Endothelial cell of umbilical vein (primary cell): ENCODE measurements at regions not wholly inside any gene's neighbourhood (a gene's known extent, or its start where the extent isn't known, plus 50 kb on each side); places are given as distances from the start of the nearest gene placed in this dataset.

ENCODE experiments used
- BruUV-seq: library from RNA; stranded (reverse); fragments of 400-500 nt; replicated peaks from 2 replicates; lab custom pipeline; 2021; lab: Mats Ljungman, UMichigan
- CTCF ChIA-PET: fragments of 300-600, 350-600 bp; sonication (Branson Sonifier 250); formaldehyde crosslinking; loops from one replicate; lab custom pipeline; 2021; ENCODE audit warnings: antibody characterized with exemption, inconsistent platforms; lab: Charles Lee
- POLR2A ChIA-PET: fragments of 300-600, 350-600 bp; sonication (Branson Sonifier 250); formaldehyde crosslinking; loops from one replicate; lab custom pipeline; 2021; ENCODE audit warnings: antibody characterized with exemption, inconsistent platforms; lab: Charles Lee
- DNase-seq: peaks from one replicate; pipeline ENCODE4 v3.0.0-alpha.2; 2011; ENCODE audit warnings: low read depth, low spot score
- FAIRE-seq: peaks from 2 replicates; lab custom pipeline; 2011; peaks lifted over from hg19 to GRCh38; lab: Jason Lieb, UNC
- H2AFZ ChIP-seq: 2 replicates; pipeline ENCODE4 v1.6.0; 2012; ENCODE audit warnings: low read depth, low read length, control low read depth, inconsistent platforms
- H3K27ac ChIP-seq: 2 replicates; pipeline ENCODE4 v1.5.1; 2011; ENCODE audit warnings: low read depth, mild to moderate bottlenecking, control low read depth, low read length, moderate library complexity; ENCODE audit not compliant: insufficient read depth
- H3K27me3 ChIP-seq, 2 experiments: 2 replicates each; pipeline versions ENCODE4 v1.6.0 to v1.6.1; 2011; ENCODE audit warnings: low read length in 2 of 2, mixed read lengths in 1 of 2; ENCODE audit not compliant: control insufficient read depth in 2 of 2, insufficient read depth in 2 of 2
- H3K36me3 ChIP-seq, 2 experiments: 2 replicates in 1 of 2; 3 replicates in 1 of 2; pipeline ENCODE4 v1.5.1; 2011; ENCODE audit warnings: low read length in 2 of 2, mild to moderate bottlenecking in 1 of 2, moderate library complexity in 1 of 2; ENCODE audit not compliant: control insufficient read depth in 2 of 2, insufficient read depth in 2 of 2; ENCODE audit errors: extremely low read depth in 1 of 2
- H3K4me1 ChIP-seq: 3 replicates; pipeline ENCODE4 v1.5.1; 2011; ENCODE audit warnings: mild to moderate bottlenecking, low read length; ENCODE audit not compliant: control insufficient read depth, insufficient read depth; ENCODE audit errors: extremely low read depth
- H3K4me2 ChIP-seq: 2 replicates; pipeline ENCODE4 v1.6.1; 2011; ENCODE audit warnings: low read length, control low read depth, mixed read lengths; ENCODE audit not compliant: insufficient read depth
- H3K4me3 ChIP-seq, 3 experiments: fragments of 200-600 bp in 1 of 3; sonication (generic), shearing (Covaris generic) in 1 of 3; replicated peaks in 1 of 3; 2 replicates each; pipeline ENCODE4 v1.5.1; 2011 to 2016; ENCODE audit warnings: control low read depth in 3 of 3, low read length in 3 of 3, mild to moderate bottlenecking in 2 of 3, inconsistent platforms in 1 of 3, low read depth in 1 of 3, moderate library complexity in 1 of 3; ENCODE audit not compliant: insufficient read depth in 1 of 3
- H3K79me2 ChIP-seq: 2 replicates; pipeline ENCODE4 v1.6.0; 2012; ENCODE audit warnings: low read length, inconsistent platforms; ENCODE audit not compliant: control insufficient read depth, insufficient read depth
- H3K9ac ChIP-seq: replicated peaks from 2 replicates; pipeline ENCODE3; 2011; ENCODE audit warnings: low read length, control low read depth; ENCODE audit not compliant: insufficient read depth; ENCODE audit errors: extremely low read depth
- H3K9me1 ChIP-seq: replicated peaks from 3 replicates; pipeline ENCODE4 v1.6.0; 2011; ENCODE audit warnings: mild to moderate bottlenecking, low read length; ENCODE audit not compliant: control insufficient read depth, insufficient read depth; ENCODE audit errors: extremely low read depth
- H3K9me3 ChIP-seq: replicated peaks from 2 replicates; pipeline ENCODE4 v1.5.1; 2012; ENCODE audit warnings: low read length, inconsistent platforms; ENCODE audit not compliant: control insufficient read depth, insufficient read depth
- H4K20me1 ChIP-seq: replicated peaks from 2 replicates; pipeline ENCODE3; 2011; ENCODE audit warnings: mild to moderate bottlenecking, low read length; ENCODE audit not compliant: control insufficient read depth, insufficient read depth; ENCODE audit errors: extremely low read depth
- EZH2 ChIP-seq: IDR thresholded peaks from 2 replicates; pipeline ENCODE4 v1.6.1; 2012; ENCODE audit warnings: borderline replicate concordance, low read depth, mild to moderate bottlenecking, moderate library complexity, low read length, inconsistent platforms; ENCODE audit not compliant: severe bottlenecking
- FOS ChIP-seq: IDR thresholded peaks from 2 replicates; pipeline ENCODE4 v1.6.1; 2011; ENCODE audit warnings: mild to moderate bottlenecking, low read length, moderate library complexity, borderline replicate concordance; ENCODE audit not compliant: insufficient read depth
- GATA2 ChIP-seq: IDR thresholded peaks from 2 replicates; pipeline ENCODE4 v1.7.0; 2011; ENCODE audit warnings: low read depth, mild to moderate bottlenecking, moderate library complexity, mixed read lengths, low read length; ENCODE audit not compliant: insufficient read length, insufficient read depth
- JUN ChIP-seq: IDR thresholded peaks from 2 replicates; pipeline ENCODE4 v1.6.1; 2011; ENCODE audit warnings: borderline replicate concordance, low read depth; ENCODE audit not compliant: insufficient read length, insufficient read depth
- MAX ChIP-seq: IDR thresholded peaks from 2 replicates; pipeline ENCODE4 v1.6.1; 2011; ENCODE audit not compliant: insufficient read depth, insufficient read length
- MYC ChIP-seq: IDR thresholded peaks from one replicate; pipeline ENCODE4 v1.6.1; 2011; ENCODE audit warnings: mild to moderate bottlenecking, low read depth, low read length
- POLR2A ChIP-seq: IDR thresholded peaks from 2 replicates; pipeline ENCODE4 v1.6.1; 2012; ENCODE audit warnings: low read depth, mild to moderate bottlenecking, control low read depth, low read length
- POLR2AphosphoS5 ChIP-seq: IDR thresholded peaks from 2 replicates; pipeline ENCODE4 v1.6.1; 2012; ENCODE audit warnings: low read depth, mild to moderate bottlenecking, control low read depth, low read length, moderate library complexity; ENCODE audit not compliant: insufficient read depth
- dilution Hi-C: fragments of 300-500 bp; cut with MboI; formaldehyde crosslinking; loops from one replicate; pipeline ENCODE4 v1.15.0; 2019; ENCODE audit warnings: low sequenced_read_pairs; ENCODE audit not compliant: extremely low pct_ligation_motif_present
- intact Hi-C: fragments of 100-400 bp; cut with micrococcal nuclease; formaldehyde crosslinking; loops from one replicate; pipeline ENCODE4 v1.10.0; 2022
- TF ChIP-seq, protein P1 (sequence below), 2 donors: IDR thresholded peaks; 1 replicate in 1 of 2; 2 replicates in 1 of 2; pipeline ENCODE4 v1.5.1; 2011; ENCODE audit warnings: low read length in 2 of 2, mild to moderate bottlenecking in 2 of 2, moderate library complexity in 2 of 2, control low read depth in 1 of 2, inconsistent platforms in 1 of 2, low read depth in 1 of 2; ENCODE audit not compliant: insufficient read depth in 1 of 2; ENCODE audit errors: extremely low read depth in 1 of 2

- Histone ChIP-seq H3K4me3 (no peak overlapping the region), H3K79me2 (no peaks in the 10 kb centered on the region), H3K9me3 (no peaks in the 10 kb centered on the region), H3K36me3 (no peaks in the 10 kb centered on the region), H3K27ac (no peak overlapping the region), H3K4me1 (no peaks in the 10 kb centered on the region), H3K4me2 (no peak overlapping the region), H3K27me3 (no peaks in the 10 kb centered on the region), H3K9me1 (no peaks in the 10 kb centered on the region), H4K20me1 (no peaks in the 10 kb centered on the region), H3K9ac (no peak overlapping the region), H2AFZ (no peak overlapping the region)
- ChIA-PET CTCF (no interaction called here), POLR2A (no interaction called here)
- dilution Hi-C loops = no loop called here
- FAIRE-seq = no peak
- DNase-seq = no peak
- BruUV-seq = no TSS peak
- intact Hi-C loops = no loop called here
- no peak for TF ChIP-seq MYC
- no peak for TF ChIP-seq MAX
- TF ChIP-seq FOS = no peak
These were observed 87.3 kb upstream of the ZNF81 start for GRCh38 chrX:47749185-47749967.

DNA sequence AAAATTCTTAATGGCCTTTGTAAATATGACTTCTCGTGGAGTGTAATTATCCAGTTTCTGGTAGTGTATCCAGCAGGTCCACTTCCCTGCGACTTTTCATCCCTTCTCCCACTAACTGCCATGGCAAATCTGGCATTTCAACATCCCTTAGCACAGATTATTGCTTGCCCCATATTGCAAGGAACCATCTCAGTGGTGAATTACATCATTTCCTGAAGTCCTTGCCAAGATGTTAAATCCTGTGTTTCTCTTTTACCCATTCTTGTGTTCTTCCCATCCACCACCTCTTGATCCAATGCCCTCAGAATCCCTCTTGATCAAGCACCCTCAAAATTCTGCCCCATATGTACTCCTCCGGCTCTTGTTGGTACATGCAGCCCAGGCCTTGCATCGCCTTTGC lies 88.1 kb upstream of the ZNF81 start:
- Histone ChIP-seq H3K27ac (no peak overlapping the region), H3K27me3 (no peaks in the 10 kb centered on the region), H3K4me1 (no peaks in the 10 kb centered on the region), H3K9me1 (no peaks in the 10 kb centered on the region), H4K20me1 (no peaks in the 10 kb centered on the region), H3K36me3 (no peaks in the 10 kb centered on the region), H2AFZ (no peak overlapping the region), H3K4me2 (no peak overlapping the region), H3K79me2 (no peaks in the 10 kb centered on the region), H3K9ac (no peak overlapping the region), H3K9me3 (no peaks in the 10 kb centered on the region), H3K4me3 (no peak overlapping the region)
- ChIA-PET POLR2A (no interaction called here), CTCF (no interaction called here)
- BruUV-seq = no TSS peak
- FAIRE-seq (no peak), DNase-seq (no peak)
- dilution Hi-C loops = no loop called here
- intact Hi-C loops = no loop called here
- no peak for TF ChIP-seq POLR2AphosphoS5
- no peak for TF ChIP-seq JUN
- TF ChIP-seq EZH2 = no peak
- TF ChIP-seq, protein P1, sequence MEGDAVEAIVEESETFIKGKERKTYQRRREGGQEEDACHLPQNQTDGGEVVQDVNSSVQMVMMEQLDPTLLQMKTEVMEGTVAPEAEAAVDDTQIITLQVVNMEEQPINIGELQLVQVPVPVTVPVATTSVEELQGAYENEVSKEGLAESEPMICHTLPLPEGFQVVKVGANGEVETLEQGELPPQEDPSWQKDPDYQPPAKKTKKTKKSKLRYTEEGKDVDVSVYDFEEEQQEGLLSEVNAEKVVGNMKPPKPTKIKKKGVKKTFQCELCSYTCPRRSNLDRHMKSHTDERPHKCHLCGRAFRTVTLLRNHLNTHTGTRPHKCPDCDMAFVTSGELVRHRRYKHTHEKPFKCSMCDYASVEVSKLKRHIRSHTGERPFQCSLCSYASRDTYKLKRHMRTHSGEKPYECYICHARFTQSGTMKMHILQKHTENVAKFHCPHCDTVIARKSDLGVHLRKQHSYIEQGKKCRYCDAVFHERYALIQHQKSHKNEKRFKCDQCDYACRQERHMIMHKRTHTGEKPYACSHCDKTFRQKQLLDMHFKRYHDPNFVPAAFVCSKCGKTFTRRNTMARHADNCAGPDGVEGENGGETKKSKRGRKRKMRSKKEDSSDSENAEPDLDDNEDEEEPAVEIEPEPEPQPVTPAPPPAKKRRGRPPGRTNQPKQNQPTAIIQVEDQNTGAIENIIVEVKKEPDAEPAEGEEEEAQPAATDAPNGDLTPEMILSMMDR (IDR thresholded peaks at IDR 0.05; ENCODE audit: extremely low read depth in 1 of 2, insufficient read depth in 1 of 2, low read depth in 1 of 2, low read length in 2 of 2) = no peak
- no peak for TF ChIP-seq FOS
- no peak for TF ChIP-seq POLR2A
- no peak for TF ChIP-seq MYC
- TF ChIP-seq MAX = no peak
- TF ChIP-seq GATA2 = no peak
